ENCODE measurements at regions not wholly inside any gene's neighbourhood (a gene's known extent, or its start where the extent isn't known, plus 50 kb on each side); places are given as distances from the start of the nearest gene placed in this dataset.

- H3K9me3 ChIP-seq = no peaks in the 10 kb centered on the region
- peak; percentile 4 for TF ChIP-seq EP300 (IDR thresholded peaks at IDR 0.05; ENCODE audit: low read depth)
- peak in 2 of 3 donors; percentile 51 to 53 for TF ChIP-seq POLR2AphosphoS5 (IDR thresholded peaks at IDR 0.05)
- no peak for TF ChIP-seq POLR2A (IDR thresholded peaks at IDR 0.05)
- peak overlapping the region; percentile 71 to 83 (median 78) for H3K27ac ChIP-seq
- in situ Hi-C loops (cut with MboI; ENCODE audit: low pct_ligation_motif_present in 1 of 4, low pct_unique_long_range_greater_than_20kb in 1 of 4, low sequenced_read_pairs in 3 of 4) = no loop called here
- peak; percentile 55 for DNase-seq
- 34 to 52% methylated on average over 8 to 12 of the region's 12 CpGs for WGBS, 2 donors (ENCODE audit: low coverage in 1 of 2)
- H3K4me3 ChIP-seq = no peak overlapping the region
- intact Hi-C loops (cut with DNase I; ENCODE audit: low total_unique reads) = no loop called here
- H3K27me3 ChIP-seq = no peaks in the 10 kb centered on the region
- no peaks in the 10 kb centered on the region for H3K36me3 ChIP-seq
- H3K4me1 ChIP-seq = peaks cover 7 to 24% (median 15%) of the 10 kb centered on the region in 4 donors
These were observed 105.8 kb upstream of the RAB4A start for GRCh38 chr1:229164836-229165735.

- no peak for TF ChIP-seq POLR2AphosphoS5 (IDR thresholded peaks at IDR 0.05)
- TF ChIP-seq POLR2A (IDR thresholded peaks at IDR 0.05) = no peak
- no peak for TF ChIP-seq EP300 (IDR thresholded peaks at IDR 0.05; ENCODE audit: low read depth)
- TF ChIP-seq CTCF (IDR thresholded peaks at IDR 0.05) = no peak
- Histone ChIP-seq H3K27ac (no peak overlapping the region), H3K9me3 (no peaks in the 10 kb centered on the region), H3K4me1 (peaks cover 7 to 40% (median 18%) of the 10 kb centered on the region in 4 donors), H3K4me3 (no peak overlapping the region), H3K27me3 (no peaks in the 10 kb centered on the region), H3K36me3 (no peaks in the 10 kb centered on the region)
- DNase-seq = no peak
- in situ Hi-C loops (cut with MboI; ENCODE audit: low pct_ligation_motif_present in 1 of 4, low pct_unique_long_range_greater_than_20kb in 1 of 4, low sequenced_read_pairs in 3 of 4) = no loop called here
- 73 to 79% methylated on average over 4 of the region's 4 CpGs for WGBS, 2 donors (ENCODE audit: low coverage in 1 of 2)
- intact Hi-C loops (cut with DNase I; ENCODE audit: low total_unique reads) = no loop called here
These were observed 103.6 kb upstream of the RAB4A start for GRCh38 chr1:229167318-229167717.

- DNase-seq = no peak
- no peak overlapping the region for H3K4me3 ChIP-seq
- intact Hi-C loops (cut with DNase I; ENCODE audit: low total_unique reads) (no loop called here), in situ Hi-C loops (cut with MboI; ENCODE audit: low pct_ligation_motif_present in 1 of 4, low pct_unique_long_range_greater_than_20kb in 1 of 4, low sequenced_read_pairs in 3 of 4) (no loop called here)
- WGBS, 2 donors (ENCODE audit: low coverage in 1 of 2) = 81 to 100% methylated on average over 1 of the region's 1 CpG
- TF ChIP-seq CTCF (IDR thresholded peaks at IDR 0.05) (no peak), POLR2AphosphoS5 (IDR thresholded peaks at IDR 0.05) (no peak), EP300 (IDR thresholded peaks at IDR 0.05; ENCODE audit: low read depth) (no peak), POLR2A (IDR thresholded peaks at IDR 0.05) (no peak)
- H3K27ac ChIP-seq = no peak overlapping the region
- H3K9me3 ChIP-seq = no peaks in the 10 kb centered on the region
- H3K4me1 ChIP-seq = peaks cover 6 to 34% (median 13%) of the 10 kb centered on the region in 4 donors
- H3K27me3 ChIP-seq = no peaks in the 10 kb centered on the region
- H3K36me3 ChIP-seq = no peaks in the 10 kb centered on the region
These were observed 101.5 kb upstream of the RAB4A start for GRCh38 chr1:229169399-229169798.

- intact Hi-C loops (cut with DNase I; ENCODE audit: low total_unique reads) = no loop called here
- peaks cover 0 to 25% (median 4%) of the 10 kb centered on the region in 4 donors for H3K4me1 ChIP-seq
- H3K9me3 ChIP-seq = no peaks in the 10 kb centered on the region
- peak overlapping the region in 3 of 4 donors; percentile 48 to 58 (median 48) for H3K27ac ChIP-seq
- 86 to 100% methylated on average over 1 to 10 of the region's 12 CpGs for WGBS, 2 donors (ENCODE audit: low coverage in 1 of 2)
- no peaks in the 10 kb centered on the region for H3K36me3 ChIP-seq
- no peak for DNase-seq
- no peaks in the 10 kb centered on the region for H3K27me3 ChIP-seq
- in situ Hi-C loops (cut with MboI; ENCODE audit: low pct_ligation_motif_present in 1 of 4, low pct_unique_long_range_greater_than_20kb in 1 of 4, low sequenced_read_pairs in 3 of 4) = no loop called here
- TF ChIP-seq EP300 (IDR thresholded peaks at IDR 0.05; ENCODE audit: low read depth) (no peak), CTCF (IDR thresholded peaks at IDR 0.05) (no peak), POLR2AphosphoS5 (IDR thresholded peaks at IDR 0.05) (no peak), POLR2A (IDR thresholded peaks at IDR 0.05) (no peak)
- no peak overlapping the region for H3K4me3 ChIP-seq
These were observed 100.6 kb upstream of the RAB4A start for GRCh38 chr1:229170274-229170673.
